SK-N-SH (cell line): ENCODE measurements at regions not wholly inside any gene's neighbourhood (a gene's known extent, or its start where the extent isn't known, plus 50 kb on each side); places are given as distances from the start of the nearest gene placed in this dataset.

Experiments
- CTCF ChIA-PET: fragments of 300-600, 350-600 bp; formaldehyde crosslinking; extraction: SDS; loops from one replicate; lab custom pipeline; 2021; lab: Yijun Ruan, JAX
- POLR2A ChIA-PET: fragments of 350-600 bp; sonication (Branson Sonifier 250); formaldehyde crosslinking; extraction: SDS; loops from one replicate; lab custom pipeline; 2020; ENCODE audit warnings: antibody characterized with exemption, inconsistent platforms; lab: Yijun Ruan, JAX
- DNase-seq: peaks from one replicate; pipeline ENCODE4 v3.0.0; 2012
- H2AFZ ChIP-seq: fragments of 200-600 bp; sonication (generic); 2 replicates; pipeline ENCODE4 v1.8.1; 2016; ENCODE audit warnings: antibody characterized with exemption, mild to moderate bottlenecking, low read depth
- H3F3A ChIP-seq: fragments of 200-600 bp; sonication (generic); replicated peaks from 2 replicates; pipeline ENCODE3; 2016; ENCODE audit warnings: antibody characterized with exemption, mild to moderate bottlenecking; ENCODE audit not compliant: insufficient read depth
- H3K27ac ChIP-seq, 2 experiments: fragments of 200-500 bp in 1 of 2; fragments of 200-600 bp in 1 of 2; sonication (Bioruptor generic) in 1 of 2; sonication (generic), shearing (Covaris generic) in 1 of 2; 2 replicates each; pipeline versions ENCODE4 v1.5.1 to v1.6.1; 2014 to 2016; ENCODE audit warnings: low read depth in 2 of 2, inconsistent platforms in 1 of 2, low read length in 1 of 2, mild to moderate bottlenecking in 1 of 2, mixed read lengths in 1 of 2
- H3K27me3 ChIP-seq: fragments of 200-600 bp; sonication (generic), shearing (Covaris generic); 2 replicates; pipeline ENCODE4 v1.6.1; 2016; ENCODE audit warnings: mixed run types; ENCODE audit not compliant: insufficient read depth
- H3K36me3 ChIP-seq, 2 experiments: fragments of 200-500 bp in 1 of 2; fragments of 200-600 bp in 1 of 2; sonication (Bioruptor generic) in 1 of 2; sonication (generic) in 1 of 2; replicated peaks in 1 of 2; 2 replicates each; pipeline versions ENCODE3 to v1.5.1; 2014 to 2016; ENCODE audit warnings: low read length in 1 of 2, mild to moderate bottlenecking in 1 of 2; ENCODE audit not compliant: insufficient read depth in 2 of 2, control insufficient read depth in 1 of 2
- H3K4me1 ChIP-seq, 2 experiments: fragments of 200-500 bp in 1 of 2; fragments of 200-600 bp in 1 of 2; sonication (Bioruptor generic) in 1 of 2; sonication (generic), shearing (Covaris generic) in 1 of 2; 2 replicates each; pipeline versions ENCODE4 v1.5.1 to v1.6.1; 2014 to 2016; ENCODE audit warnings: low read depth in 1 of 2, low read length in 1 of 2, mixed run types in 1 of 2; ENCODE audit not compliant: insufficient read depth in 2 of 2, control insufficient read depth in 1 of 2
- H3K4me2 ChIP-seq: fragments of 200-600 bp; sonication (generic), shearing (Covaris generic); 2 replicates; pipeline ENCODE4 v1.6.1; 2017; ENCODE audit warnings: mixed run types
- H3K4me3 ChIP-seq, 2 experiments: fragments of 200-500 bp in 1 of 2; fragments of 200-600 bp in 1 of 2; sonication (Bioruptor generic) in 1 of 2; sonication (generic), shearing (Covaris generic) in 1 of 2; 2 replicates each; pipeline versions ENCODE4 v1.5.1 to v1.8.1; 2014 to 2016; ENCODE audit warnings: low read depth in 2 of 2, inconsistent platforms in 1 of 2, low read length in 1 of 2, mild to moderate bottlenecking in 1 of 2, mixed read lengths in 1 of 2, moderate library complexity in 1 of 2
- H3K79me2 ChIP-seq: fragments of 200-600 bp; sonication (generic); 2 replicates; pipeline ENCODE4 v1.8.1; 2017; ENCODE audit warnings: mild to moderate bottlenecking; ENCODE audit not compliant: insufficient read depth
- H3K9ac ChIP-seq: fragments of 200-600 bp; sonication (generic); 2 replicates; pipeline ENCODE4 v1.6.1; 2017; ENCODE audit warnings: mixed run types
- H3K9me2 ChIP-seq: fragments of 200-600 bp; sonication (generic); 2 replicates; pipeline ENCODE4 v1.6.1; 2017; ENCODE audit warnings: mixed run types
- H3K9me3 ChIP-seq: fragments of 200-600 bp; sonication (generic); 2 replicates; pipeline ENCODE4 v1.6.1; 2017; ENCODE audit warnings: mixed run types, mild to moderate bottlenecking, moderate library complexity
- H4K20me1 ChIP-seq: fragments of 200-600 bp; sonication (generic); 2 replicates; pipeline ENCODE4 v1.6.1; 2017; ENCODE audit warnings: mild to moderate bottlenecking, mixed run types; ENCODE audit not compliant: insufficient read depth
- CHD2 ChIP-seq: fragments of 150-350 bp; IDR thresholded peaks from 2 replicates; pipeline ENCODE4 v1.6.1; 2018; ENCODE audit warnings: low read length; ENCODE audit not compliant: partially characterized antibody
- ELF1 ChIP-seq: IDR thresholded peaks from 2 replicates; pipeline ENCODE4 v1.4.0; 2012
- EP300 ChIP-seq, 2 experiments: IDR thresholded peaks; 2 replicates each; pipeline versions ENCODE4 v1.4.0 to v1.6.1; 2012; ENCODE audit warnings: borderline replicate concordance in 1 of 2, low read depth in 1 of 2, low read length in 1 of 2
- EZH2phosphoT487 ChIP-seq: fragments of 200-600 bp; sonication (generic); IDR thresholded peaks from 2 replicates; pipeline ENCODE4 v1.6.1; 2017; ENCODE audit warnings: low read depth, mixed run types, mild to moderate bottlenecking, antibody characterized with exemption, moderate library complexity, borderline replicate concordance
- FOSL2 ChIP-seq: IDR thresholded peaks from 2 replicates; pipeline ENCODE4 v1.4.0; 2012; ENCODE audit warnings: low read depth, mild to moderate bottlenecking, moderate library complexity, borderline replicate concordance
- FOXM1 ChIP-seq: IDR thresholded peaks from 2 replicates; pipeline ENCODE4 v1.4.0; 2012; ENCODE audit warnings: low read depth, mild to moderate bottlenecking
- GABPA ChIP-seq: IDR thresholded peaks from 2 replicates; pipeline ENCODE4 v1.4.0; 2012; ENCODE audit warnings: low read depth, mild to moderate bottlenecking
- GATA2 ChIP-seq: sonication (generic); formaldehyde crosslinking; IDR thresholded peaks from 2 replicates; pipeline ENCODE4 v1.5.0; 2020; ENCODE audit warnings: mild to moderate bottlenecking, missing genetic modification reagents
- IRF3 ChIP-seq: fragments of 150-350 bp; IDR thresholded peaks from 2 replicates; pipeline ENCODE4 v1.6.1; 2016; ENCODE audit warnings: mild to moderate bottlenecking, low read depth, low read length
- JUND ChIP-seq: IDR thresholded peaks from 2 replicates; pipeline ENCODE4 v1.4.0; 2012
- MEF2A ChIP-seq: IDR thresholded peaks from 2 replicates; pipeline ENCODE4 v1.4.0; 2012; ENCODE audit warnings: low read depth, borderline replicate concordance
- MXI1 ChIP-seq: IDR thresholded peaks from 2 replicates; pipeline ENCODE4 v1.6.1; 2012; ENCODE audit warnings: mild to moderate bottlenecking, low read depth, low read length, improper control_type of control experiment
- NFIC ChIP-seq: IDR thresholded peaks from 2 replicates; pipeline ENCODE4 v1.4.0; 2012; ENCODE audit warnings: borderline replicate concordance
- POLR2AphosphoS5 ChIP-seq: IDR thresholded peaks from 2 replicates; pipeline ENCODE4 v1.6.1; 2012; ENCODE audit warnings: low read depth, low read length
- RCOR1 ChIP-seq: fragments of 150-350 bp; IDR thresholded peaks from 2 replicates; pipeline ENCODE4 v1.6.1; 2017; ENCODE audit warnings: antibody characterized with exemption, low read length
- REST ChIP-seq: IDR thresholded peaks from 2 replicates; pipeline ENCODE4 v1.6.1; 2012; ENCODE audit warnings: mild to moderate bottlenecking, low read depth, low read length, moderate library complexity
- RFX5 ChIP-seq: IDR thresholded peaks from 2 replicates; pipeline ENCODE4 v1.6.1; 2012; ENCODE audit warnings: mild to moderate bottlenecking, improper control_type of control experiment, low read length
- RXRA ChIP-seq: IDR thresholded peaks from 2 replicates; pipeline ENCODE4 v1.4.0; 2012; ENCODE audit warnings: low read depth, mild to moderate bottlenecking, borderline replicate concordance
- SIN3A ChIP-seq: IDR thresholded peaks from 2 replicates; pipeline ENCODE4 v1.6.1; 2012; ENCODE audit warnings: low read depth, mild to moderate bottlenecking, low read length, moderate library complexity, borderline replicate concordance
- SMC3 ChIP-seq: IDR thresholded peaks from 2 replicates; pipeline ENCODE4 v1.6.1; 2012; ENCODE audit warnings: low read depth, low read length, improper control_type of control experiment
- TAF1 ChIP-seq: IDR thresholded peaks from 2 replicates; pipeline ENCODE4 v1.6.1; 2012; ENCODE audit warnings: low read depth, mild to moderate bottlenecking, low read length, moderate library complexity, borderline replicate concordance
- TCF12 ChIP-seq: IDR thresholded peaks from 2 replicates; pipeline ENCODE4 v1.4.0; 2012
- USF1 ChIP-seq: IDR thresholded peaks from 2 replicates; pipeline ENCODE4 v1.4.0; 2012; ENCODE audit warnings: low read depth, borderline replicate concordance
- WGBS: methylation state at CpG from one replicate; pipeline ENCODE4 v1.1.6; 2017; ENCODE audit warnings: low lambda C conversion rate; 5-methylcytosine and 5-hydroxymethylcytosine counted together
- TF ChIP-seq, protein P1 (sequence below): IDR thresholded peaks from 2 replicates; pipeline ENCODE4 v1.4.0; 2012; ENCODE audit warnings: low read depth, borderline replicate concordance
- TF ChIP-seq, protein P2 (sequence below): fragments of 150-350 bp; IDR thresholded peaks from 2 replicates; pipeline ENCODE4 v1.6.1; 2017; ENCODE audit warnings: antibody characterized with exemption, low read length, low read depth, borderline replicate concordance

DNA sequence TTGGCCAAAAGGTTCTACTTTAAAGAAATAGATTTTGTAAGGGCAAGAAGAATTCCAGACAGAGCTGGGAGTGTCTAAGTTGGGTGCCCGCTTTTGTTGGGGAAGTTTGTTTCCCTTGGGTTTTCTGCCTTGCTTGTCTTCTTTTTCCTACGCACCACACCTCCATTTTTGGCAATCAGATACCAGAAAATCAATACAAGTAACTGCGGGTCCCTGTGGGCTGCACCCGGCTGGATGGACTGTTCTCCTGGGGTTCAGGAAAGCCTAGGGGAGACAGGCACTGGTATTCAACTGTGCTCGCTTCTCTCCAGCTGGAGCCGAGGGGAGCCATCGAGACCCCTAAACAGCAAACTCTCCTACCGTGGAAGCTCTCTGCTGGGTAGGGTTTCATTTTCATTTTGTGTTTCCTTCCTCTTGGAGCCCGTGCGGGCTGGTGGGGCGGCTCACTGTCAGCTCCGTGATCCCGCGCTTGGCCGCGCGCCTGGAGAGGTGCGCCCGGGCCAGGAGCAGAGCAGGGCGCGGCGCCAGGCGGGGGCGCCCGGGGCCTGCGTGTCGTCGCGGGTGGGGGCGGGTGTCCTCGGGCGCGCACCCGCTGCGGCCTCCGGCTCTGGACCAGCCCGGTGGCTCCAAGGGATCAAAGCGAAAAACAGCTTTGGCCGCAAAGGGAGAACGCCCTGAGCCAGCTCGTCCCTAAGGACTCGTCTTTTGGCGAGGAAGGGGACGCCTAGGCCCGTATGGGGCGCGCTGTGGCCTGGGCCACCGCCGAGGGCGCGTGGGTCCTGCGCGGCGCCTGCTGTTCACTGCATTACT is 347.2 kb downstream of the ZNF536 start:
- Histone ChIP-seq H3K79me2 (no peaks in the 10 kb centered on the region), H3K27me3 (no peaks in the 10 kb centered on the region), H3F3A (no peaks in the 10 kb centered on the region), H3K4me2 (peak overlapping the region; percentile 55), H2AFZ (peak overlapping the region; percentile 72), H3K4me1 (peaks cover 0 to 20% of the 10 kb centered on the region in 2 experiments; a peak in 2 of 4 replicates), H3K4me3 (peak overlapping the region; percentile 38 to 60), H3K9me2 (no peaks in the 10 kb centered on the region), H3K9ac (no peak overlapping the region), H3K9me3 (no peaks in the 10 kb centered on the region), H3K36me3 (no peaks in the 10 kb centered on the region), H3K27ac (peak overlapping the region in 1 of 2 experiments; percentile 93; a peak in 2 of 4 replicates), H4K20me1 (no peaks in the 10 kb centered on the region)
- ChIA-PET POLR2A (interaction anchor here (0.6 to 2.0 kb wide), 15 partner anchors 14 to 631 kb away, joined by 3 to 12 read pairs (median 3); no protein-coding TSS in a partner anchor), CTCF (interaction anchor here (0.6 to 3.5 kb wide), 29 partner anchors 8 to 1321 kb away, joined by 3 to 35 read pairs (median 5); no protein-coding TSS in a partner anchor)
- DNase-seq = peak; percentile 90
- 20% methylated on average over 16 of the region's 54 CpGs for WGBS
- TF ChIP-seq NFIC (no peak), RFX5 (no peak), EZH2phosphoT487 (no peak), TCF12 (no peak), EP300 (IDR thresholded peaks at IDR 0.05; ENCODE audit: borderline replicate concordance in 1 of 2, low read depth in 1 of 2, low read length in 1 of 2) (0 out of 4 replicates have a peak, but pooled peaks of 1 of the 2 experiments have one; percentile 3), TAF1 (no peak), GATA2 (no peak), MEF2A (no peak), IRF3 (no peak), CHD2 (peak; percentile 18), RCOR1 (no peak), SIN3A (no peak), ELF1 (no peak), POLR2AphosphoS5 (no peak), MXI1 (0 out of 2 replicates have a peak, but pooled peaks have one; percentile 25), FOXM1 (no peak), FOSL2 (no peak), JUND (no peak), RXRA (no peak), REST (no peak), USF1 (no peak), GABPA (no peak), SMC3 (peak; percentile 34; the same call in 1 of the 2 replicates)
- TF ChIP-seq, protein P1, sequence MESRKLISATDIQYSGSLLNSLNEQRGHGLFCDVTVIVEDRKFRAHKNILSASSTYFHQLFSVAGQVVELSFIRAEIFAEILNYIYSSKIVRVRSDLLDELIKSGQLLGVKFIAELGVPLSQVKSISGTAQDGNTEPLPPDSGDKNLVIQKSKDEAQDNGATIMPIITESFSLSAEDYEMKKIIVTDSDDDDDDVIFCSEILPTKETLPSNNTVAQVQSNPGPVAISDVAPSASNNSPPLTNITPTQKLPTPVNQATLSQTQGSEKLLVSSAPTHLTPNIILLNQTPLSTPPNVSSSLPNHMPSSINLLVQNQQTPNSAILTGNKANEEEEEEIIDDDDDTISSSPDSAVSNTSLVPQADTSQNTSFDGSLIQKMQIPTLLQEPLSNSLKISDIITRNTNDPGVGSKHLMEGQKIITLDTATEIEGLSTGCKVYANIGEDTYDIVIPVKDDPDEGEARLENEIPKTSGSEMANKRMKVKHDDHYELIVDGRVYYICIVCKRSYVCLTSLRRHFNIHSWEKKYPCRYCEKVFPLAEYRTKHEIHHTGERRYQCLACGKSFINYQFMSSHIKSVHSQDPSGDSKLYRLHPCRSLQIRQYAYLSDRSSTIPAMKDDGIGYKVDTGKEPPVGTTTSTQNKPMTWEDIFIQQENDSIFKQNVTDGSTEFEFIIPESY = no peak
- TF ChIP-seq, protein P2, sequence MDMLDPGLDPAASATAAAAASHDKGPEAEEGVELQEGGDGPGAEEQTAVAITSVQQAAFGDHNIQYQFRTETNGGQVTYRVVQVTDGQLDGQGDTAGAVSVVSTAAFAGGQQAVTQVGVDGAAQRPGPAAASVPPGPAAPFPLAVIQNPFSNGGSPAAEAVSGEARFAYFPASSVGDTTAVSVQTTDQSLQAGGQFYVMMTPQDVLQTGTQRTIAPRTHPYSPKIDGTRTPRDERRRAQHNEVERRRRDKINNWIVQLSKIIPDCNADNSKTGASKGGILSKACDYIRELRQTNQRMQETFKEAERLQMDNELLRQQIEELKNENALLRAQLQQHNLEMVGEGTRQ = no peak
